ENCODE measurements at regions not wholly inside any gene's neighbourhood (a gene's known extent, or its start where the extent isn't known, plus 50 kb on each side); places are given as distances from the start of the nearest gene placed in this dataset.
"Not testable (repeated sequence)": the region's sequence is repeated elsewhere in the genome, so short reads cannot be mapped to it uniquely, and the experiment has no call there.

DNA sequence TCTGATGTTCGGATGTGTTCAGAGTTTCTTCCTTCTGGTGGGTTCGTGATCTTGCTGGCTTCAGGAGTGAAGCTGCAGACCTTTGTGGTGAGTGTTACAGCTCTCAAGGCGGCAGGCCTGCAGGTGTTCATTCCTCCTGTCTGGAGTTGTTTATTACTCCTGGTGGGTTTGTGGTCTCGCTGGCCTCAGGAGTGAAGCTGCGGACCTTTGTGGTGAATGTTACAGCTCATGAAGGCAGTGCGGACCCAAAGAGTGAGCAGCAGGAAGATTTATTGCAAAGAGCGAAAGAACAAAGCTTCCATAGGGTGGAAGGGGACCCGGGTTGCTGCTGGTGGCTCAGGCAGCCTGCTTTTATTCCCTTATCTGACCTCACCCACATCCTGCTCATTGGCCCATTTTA is 1226.8 kb upstream of the EPHA6 start:
- DNase-seq, result not testable (repeated sequence)

DNA sequence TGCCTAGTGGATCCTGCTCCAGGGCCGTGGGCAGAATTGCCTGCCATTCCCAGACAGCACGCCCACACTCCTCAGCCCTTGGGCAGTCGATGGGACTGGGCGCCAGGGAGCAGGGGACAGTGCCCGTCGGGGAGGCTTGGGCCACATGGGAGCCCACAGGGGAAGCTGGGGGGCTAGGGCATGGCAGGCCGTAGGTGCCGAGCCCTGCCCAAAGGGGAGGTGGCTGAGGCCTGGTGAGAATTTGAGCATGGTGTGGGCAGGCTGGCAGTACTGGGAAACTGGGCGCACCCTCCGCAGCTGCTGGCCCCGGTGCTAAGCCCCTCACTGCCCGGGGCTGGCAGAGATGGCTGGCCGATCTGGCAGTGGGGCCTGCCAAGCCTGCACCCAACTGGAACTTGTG is 1225.9 kb upstream of the EPHA6 start:
- no peak for DNase-seq

DNA sequence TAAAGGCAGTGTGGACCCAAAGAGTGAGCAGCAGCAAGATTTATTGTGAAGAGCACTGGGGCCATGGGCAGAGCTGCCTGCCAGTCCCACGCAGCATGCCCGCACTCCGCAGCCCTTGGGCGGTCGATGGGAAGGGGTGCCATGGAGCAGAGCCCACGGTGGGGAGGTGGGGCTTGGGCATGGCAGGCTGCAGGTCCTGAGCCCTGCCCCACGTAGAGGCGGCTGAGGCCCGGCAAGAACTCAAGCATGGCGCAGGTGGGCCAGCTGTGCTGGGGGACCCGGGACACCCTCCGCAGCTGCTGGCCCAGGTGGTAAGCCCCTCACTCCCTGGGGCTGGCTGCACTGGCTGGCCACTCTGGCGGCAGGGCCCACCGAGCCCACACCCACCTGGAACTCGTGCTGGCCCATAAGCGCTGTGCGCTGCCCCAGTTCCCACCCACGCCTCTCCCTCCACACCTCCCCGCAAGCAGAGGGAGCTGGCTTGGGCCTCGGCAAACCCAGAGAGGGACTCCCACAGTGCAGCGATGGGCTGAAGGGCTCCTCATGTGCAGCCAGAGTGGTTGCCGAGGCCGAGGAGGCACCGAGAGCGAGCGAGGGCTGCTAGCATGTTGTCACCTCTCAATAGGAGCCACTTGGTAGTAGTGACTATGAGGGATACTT is 1218.8 kb upstream of the EPHA6 start:
- no peak for DNase-seq

DNA sequence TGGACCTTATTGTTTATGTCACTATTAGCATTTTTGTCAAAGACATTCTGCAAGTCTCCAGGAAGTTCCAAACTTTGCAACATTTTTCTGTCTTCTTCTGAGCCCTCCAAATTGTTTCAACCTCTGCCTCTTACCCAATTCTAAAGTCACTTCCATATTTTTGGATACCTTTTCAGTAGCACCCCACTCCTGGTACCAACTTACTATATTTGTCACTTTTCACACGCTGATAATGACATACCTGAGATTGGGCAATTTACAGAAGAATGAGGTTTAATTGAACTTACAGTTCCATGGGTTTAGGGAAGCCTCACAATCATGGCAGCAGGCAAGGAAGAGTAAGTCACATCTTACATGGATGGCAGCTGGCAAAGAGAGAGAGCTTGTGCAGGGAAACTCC is 1206.5 kb upstream of the EPHA6 start:
- no peak for DNase-seq

DNA sequence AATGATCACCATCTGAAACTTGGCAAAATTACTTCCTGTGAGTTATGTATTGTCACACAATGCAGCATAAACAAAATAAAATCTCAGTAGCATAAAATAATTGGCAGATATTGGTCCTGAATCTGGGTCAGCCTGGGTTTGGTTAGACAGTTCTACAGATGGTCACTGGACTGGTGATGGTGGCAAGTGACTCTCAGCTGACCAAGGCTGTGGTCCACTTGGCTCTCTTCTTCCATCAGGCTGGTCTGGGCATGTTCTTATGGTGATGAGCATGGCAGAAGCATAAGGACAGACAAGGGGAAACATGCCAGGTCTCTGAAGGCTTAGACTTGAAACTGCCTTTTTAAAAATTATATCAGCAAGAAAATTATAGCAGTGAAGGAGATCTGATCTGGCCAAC is 1205.0 kb upstream of the EPHA6 start:
- DNase-seq, result no peak

- no peak for DNase-seq
Observed at GRCh38 chr3:95612611-95613010, 1201.8 kb upstream of the EPHA6 start.

- no peak for DNase-seq
Observed at GRCh38 chr3:95613993-95614392, 1200.4 kb upstream of the EPHA6 start.

DNA sequence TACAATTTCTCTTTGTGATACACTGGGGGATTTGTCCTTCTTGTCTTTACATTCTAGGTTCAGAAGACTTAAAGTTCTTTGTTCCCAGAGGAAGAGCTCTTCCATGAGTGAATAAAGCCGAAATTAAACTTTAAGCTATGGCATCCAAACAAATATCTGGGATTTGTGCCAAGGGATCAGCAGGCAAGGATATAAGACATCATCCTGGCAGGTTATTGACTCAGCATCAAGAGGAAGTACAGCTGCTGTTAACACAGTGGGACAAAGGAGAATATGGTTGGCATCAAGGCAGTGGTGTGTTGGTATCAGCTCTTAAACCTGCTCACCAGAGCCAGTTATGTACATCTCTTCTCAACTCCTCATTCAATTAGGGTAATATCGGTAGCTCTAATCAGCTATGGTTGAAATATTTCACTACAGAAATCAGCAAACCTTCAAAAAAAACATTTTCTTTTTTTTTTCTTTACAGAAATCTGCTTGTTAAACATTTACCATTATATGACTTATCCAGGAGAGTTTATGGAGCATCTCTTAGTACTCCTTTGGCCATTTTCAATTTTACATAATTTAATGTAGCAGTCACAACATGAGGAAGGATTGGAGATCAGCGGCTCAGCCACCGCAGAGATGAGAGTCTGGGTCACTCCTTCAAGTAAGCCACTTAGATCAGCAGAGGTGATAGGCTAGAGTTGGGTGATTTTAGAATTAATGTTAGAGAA is 1198.6 kb upstream of the EPHA6 start:
- DNase-seq, result no peak

GRCh38 chr3:95626107-95626506 is 1188.3 kb upstream of the EPHA6 start:
- DNase-seq, result no peak

DNA sequence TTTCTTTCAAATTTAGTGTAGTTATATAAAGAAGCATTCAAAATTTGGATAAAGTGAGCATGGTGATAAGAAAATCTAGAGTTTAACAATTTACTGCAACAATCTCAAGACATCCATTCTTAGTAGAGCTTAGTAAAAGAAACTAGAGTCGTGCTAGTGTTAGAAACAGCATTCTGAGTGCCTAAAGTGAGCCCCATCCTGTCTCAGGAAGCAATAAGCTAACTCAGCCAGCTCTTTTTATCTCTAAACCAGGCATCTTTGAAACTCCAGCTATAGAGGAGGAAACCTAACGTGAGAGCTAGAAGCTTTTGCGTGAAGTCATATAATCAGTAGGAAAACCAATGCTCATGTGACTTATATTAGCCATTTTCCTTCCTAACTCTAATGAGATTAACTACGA is 1187.1 kb upstream of the EPHA6 start:
- no peak for DNase-seq

GRCh38 chr3:95627697-95628096 is 1186.7 kb upstream of the EPHA6 start:
- DNase-seq, result no peak

GRCh38 chr3:95629802-95630201 is 1184.6 kb upstream of the EPHA6 start:
- no peak for DNase-seq

GRCh38 chr3:95645291-95645690 is 1169.1 kb upstream of the EPHA6 start:
- no peak for DNase-seq

- no peak for DNase-seq
Observed at GRCh38 chr3:95654570-95655362, 1159.6 kb upstream of the EPHA6 start.

DNA sequence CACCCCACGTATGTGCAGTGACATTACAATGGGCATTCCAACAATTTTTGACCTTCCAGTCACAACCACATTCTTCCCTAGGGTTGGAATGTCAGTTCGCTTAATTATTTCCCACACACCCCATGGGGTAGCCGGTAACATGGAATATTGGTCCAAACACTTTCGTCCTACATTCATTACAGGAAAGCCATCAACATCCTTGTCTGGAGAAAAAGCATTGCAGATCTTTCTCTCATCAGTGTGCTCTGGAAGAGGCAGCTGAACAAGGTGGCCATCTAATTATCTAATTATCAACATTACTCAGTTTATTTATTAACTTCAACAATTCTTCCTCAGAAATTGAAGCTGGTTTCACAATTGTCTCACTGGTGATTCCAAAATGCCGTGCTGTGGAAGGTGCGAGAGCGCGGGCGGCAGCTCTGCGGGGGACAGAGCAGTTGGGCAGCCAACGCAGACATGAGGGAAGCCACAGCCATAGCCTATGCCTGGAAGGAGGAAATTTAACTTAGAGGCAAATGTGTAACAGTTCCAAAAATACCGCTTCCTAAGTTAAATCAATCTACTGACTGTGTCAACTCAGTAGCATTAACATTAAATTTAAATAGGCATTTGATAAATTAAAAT is 1158.9 kb upstream of the EPHA6 start:
- no peak for DNase-seq

GRCh38 chr3:95670765-95671164 is 1143.6 kb upstream of the EPHA6 start:
- DNase-seq, result no peak

DNA sequence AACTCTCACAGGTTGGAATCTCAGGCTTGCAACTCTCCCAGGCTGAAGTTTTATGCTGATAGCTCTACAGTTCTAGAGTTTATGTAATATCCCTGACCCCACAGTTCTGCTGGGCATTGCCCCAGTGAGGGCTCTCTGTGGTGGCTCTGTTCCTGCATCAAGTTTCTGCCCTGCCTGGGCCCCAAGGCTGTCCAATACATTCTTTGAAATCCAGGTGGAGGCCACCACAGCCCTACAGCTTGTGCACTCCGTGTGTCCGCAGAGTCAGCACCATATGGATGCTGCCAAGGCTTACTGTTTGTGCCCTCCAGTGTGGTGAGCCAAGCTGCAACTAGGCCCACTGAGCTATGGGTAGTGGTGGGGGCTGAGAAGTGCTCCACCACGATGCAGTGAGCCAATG is 1141.2 kb upstream of the EPHA6 start:
- no peak for DNase-seq

DNA sequence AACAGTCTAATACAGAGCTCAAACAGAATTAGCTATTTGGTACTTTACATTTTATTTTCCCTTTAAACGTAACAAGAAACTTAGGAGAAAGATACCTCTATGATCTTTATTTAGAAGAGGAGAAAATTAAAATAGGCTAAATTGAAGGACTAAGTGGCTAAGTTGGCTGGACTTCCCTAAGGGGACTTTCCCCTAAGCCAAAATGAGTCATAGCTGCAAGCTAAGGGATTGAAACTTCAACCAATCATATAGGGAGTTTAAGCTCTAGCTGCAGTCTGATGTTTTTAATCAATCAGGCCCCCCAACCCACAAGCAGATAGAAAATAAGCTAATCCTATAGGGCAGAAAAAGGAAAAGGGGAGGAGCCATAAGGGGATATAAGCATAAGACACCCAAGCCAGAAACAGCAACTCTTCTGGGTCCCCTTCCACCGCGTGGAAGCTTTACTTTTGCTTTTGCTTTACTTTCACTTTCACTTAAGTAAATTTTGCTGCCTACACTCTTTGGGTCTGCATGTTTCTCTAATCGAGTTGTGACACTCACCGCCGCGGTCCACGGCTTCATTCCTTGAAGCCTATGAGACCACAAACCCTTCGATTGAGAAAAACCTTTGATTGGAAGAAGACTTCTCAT is 1108.5 kb upstream of the EPHA6 start:
- no peak for DNase-seq

DNA sequence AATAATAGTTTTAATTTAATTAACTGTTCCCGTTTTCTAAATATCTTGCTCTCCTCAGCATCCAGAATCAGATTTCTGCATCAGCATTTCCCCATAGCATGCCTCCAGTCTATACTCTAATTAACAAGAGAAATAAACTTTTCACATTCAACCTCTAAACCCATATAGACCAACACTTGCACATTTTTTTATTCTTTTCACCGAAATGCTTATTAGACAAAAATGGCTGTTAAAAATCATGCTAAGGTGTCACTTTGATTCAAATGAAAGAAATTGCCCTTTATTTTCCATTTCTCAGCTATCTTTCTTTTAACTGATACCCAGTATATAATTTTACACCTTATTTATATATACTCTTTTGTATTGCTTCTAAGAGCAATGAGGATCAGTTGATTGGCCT is 1107.1 kb upstream of the EPHA6 start:
- DNase-seq, result no peak

DNA sequence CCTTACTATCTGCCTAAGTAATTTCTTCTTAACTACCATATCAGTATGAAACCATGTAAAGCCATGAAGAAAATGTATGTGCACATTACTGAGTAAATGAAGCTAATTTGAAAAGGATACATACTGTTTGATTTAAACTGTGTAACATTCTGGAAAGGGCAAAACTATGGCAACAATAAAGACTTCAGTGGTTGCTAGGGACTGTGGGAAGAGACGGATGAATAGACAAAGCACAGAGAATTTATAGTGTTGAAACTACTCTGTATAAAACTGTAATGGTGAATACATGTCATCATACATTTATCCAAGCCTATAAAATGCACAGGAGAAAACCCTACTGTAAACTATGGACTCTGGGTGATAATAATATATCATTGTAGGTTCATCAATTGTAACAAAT is 1103.7 kb upstream of the EPHA6 start:
- no peak for DNase-seq

DNA sequence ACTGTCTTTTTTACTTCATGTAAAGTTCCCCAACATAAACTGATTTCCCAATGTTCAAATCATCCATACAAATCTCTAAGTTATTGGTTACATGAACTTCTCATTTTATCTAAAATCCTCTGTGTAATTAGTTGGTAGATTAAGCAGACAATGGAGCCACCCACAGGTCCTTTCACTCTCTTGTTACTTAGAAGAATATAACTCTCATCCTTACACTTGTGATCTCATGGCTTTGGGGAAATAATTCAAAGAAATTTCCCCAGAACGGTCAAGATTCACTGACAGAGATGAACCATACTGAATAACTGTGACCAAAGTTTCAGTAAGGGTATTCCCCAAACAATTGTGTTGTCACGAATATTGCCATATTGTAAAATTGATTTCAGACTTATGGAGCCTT is 1102.6 kb upstream of the EPHA6 start:
- no peak for DNase-seq

DNA sequence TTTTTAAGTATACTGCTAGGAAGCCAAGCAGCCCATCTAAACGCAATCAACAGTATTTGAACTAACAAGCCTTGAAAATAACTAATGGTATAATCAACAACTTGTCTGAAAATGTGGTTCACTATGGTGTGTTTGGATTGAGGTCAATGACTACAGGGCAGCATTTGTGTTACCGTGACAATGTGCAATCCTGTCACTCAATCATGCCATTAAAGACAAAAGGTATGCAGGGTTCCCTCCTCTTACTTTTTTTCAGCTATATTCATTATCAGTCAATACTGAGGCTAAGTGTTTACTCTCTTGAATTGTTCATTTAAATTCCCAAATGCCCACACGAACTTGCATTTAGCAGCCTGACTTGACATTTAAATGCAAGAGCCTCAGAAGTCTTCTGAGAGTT is 1099.3 kb upstream of the EPHA6 start:
- DNase-seq, result no peak

DNA sequence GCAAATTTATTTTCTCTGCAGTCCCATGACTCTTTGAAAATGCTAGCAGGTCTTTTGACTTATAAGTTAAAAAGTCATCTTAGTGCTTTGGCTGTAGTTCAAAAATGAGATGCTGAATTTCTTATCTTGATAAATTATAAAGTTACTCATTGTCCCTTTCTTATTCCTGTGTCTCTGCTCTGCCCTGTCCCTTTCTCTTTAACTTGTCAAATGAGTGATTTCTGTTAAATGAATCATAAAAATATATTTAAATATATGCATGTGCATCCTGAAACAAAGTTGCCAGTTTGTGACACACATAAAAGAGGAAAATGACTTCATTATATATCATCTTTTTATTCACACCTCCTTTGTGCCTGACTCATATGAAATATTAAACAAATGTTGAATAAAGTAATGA is 1097.3 kb upstream of the EPHA6 start:
- no peak for DNase-seq
